ENCODE measurements at regions not wholly inside any gene's neighbourhood (a gene's known extent, or its start where the extent isn't known, plus 50 kb on each side); places are given as distances from the start of the nearest gene placed in this dataset.

- no peak for TF ChIP-seq RAD21 (IDR thresholded peaks at IDR 0.05; ENCODE audit: low read depth)
- TF ChIP-seq EP300 (IDR thresholded peaks at IDR 0.05; ENCODE audit: borderline replicate concordance), result no peak
- TF ChIP-seq, protein P1, sequence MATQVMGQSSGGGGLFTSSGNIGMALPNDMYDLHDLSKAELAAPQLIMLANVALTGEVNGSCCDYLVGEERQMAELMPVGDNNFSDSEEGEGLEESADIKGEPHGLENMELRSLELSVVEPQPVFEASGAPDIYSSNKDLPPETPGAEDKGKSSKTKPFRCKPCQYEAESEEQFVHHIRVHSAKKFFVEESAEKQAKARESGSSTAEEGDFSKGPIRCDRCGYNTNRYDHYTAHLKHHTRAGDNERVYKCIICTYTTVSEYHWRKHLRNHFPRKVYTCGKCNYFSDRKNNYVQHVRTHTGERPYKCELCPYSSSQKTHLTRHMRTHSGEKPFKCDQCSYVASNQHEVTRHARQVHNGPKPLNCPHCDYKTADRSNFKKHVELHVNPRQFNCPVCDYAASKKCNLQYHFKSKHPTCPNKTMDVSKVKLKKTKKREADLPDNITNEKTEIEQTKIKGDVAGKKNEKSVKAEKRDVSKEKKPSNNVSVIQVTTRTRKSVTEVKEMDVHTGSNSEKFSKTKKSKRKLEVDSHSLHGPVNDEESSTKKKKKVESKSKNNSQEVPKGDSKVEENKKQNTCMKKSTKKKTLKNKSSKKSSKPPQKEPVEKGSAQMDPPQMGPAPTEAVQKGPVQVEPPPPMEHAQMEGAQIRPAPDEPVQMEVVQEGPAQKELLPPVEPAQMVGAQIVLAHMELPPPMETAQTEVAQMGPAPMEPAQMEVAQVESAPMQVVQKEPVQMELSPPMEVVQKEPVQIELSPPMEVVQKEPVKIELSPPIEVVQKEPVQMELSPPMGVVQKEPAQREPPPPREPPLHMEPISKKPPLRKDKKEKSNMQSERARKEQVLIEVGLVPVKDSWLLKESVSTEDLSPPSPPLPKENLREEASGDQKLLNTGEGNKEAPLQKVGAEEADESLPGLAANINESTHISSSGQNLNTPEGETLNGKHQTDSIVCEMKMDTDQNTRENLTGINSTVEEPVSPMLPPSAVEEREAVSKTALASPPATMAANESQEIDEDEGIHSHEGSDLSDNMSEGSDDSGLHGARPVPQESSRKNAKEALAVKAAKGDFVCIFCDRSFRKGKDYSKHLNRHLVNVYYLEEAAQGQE (IDR thresholded peaks at IDR 0.05; ENCODE audit: low read depth), result no peak
- TF ChIP-seq CREB1 (IDR thresholded peaks at IDR 0.05; ENCODE audit: low read depth), result no peak
Measured at GRCh38 chr15:79702621-79703020, 194.2 kb downstream of the MTHFS start.

Data from Ishikawa (cell line).